IMR-90 (cell line): ENCODE measurements at regions not wholly inside any gene's neighbourhood (a gene's known extent, or its start where the extent isn't known, plus 50 kb on each side); places are given as distances from the start of the nearest gene placed in this dataset.

ENCODE experiments used
- ATAC-seq: fragments of 200-7000 bp; cut with Tn5 transposase; 2 replicates; pipeline ENCODE4 v1.9.1; 2020; ENCODE audit warnings: low read depth, mild to moderate bottlenecking, moderate library complexity
- BruUV-seq: library from RNA; stranded (reverse); fragments of 400-500 nt; replicated peaks from 2 replicates; lab custom pipeline; 2021; lab: Mats Ljungman, UMichigan
- CTCF ChIA-PET: fragments of 300-600 bp; formaldehyde crosslinking; extraction: SDS; loops from one replicate; lab custom pipeline; 2021; ENCODE audit warnings: antibody characterized with exemption; lab: Yijun Ruan, JAX
- POLR2A ChIA-PET: fragments of 300-600 bp; sonication (Branson Sonifier 250); formaldehyde crosslinking; loops from one replicate; lab custom pipeline; 2022; ENCODE audit warnings: antibody characterized with exemption; ENCODE audit not compliant: unreplicated experiment; lab: Charles Lee
- DNase-seq: peaks from one replicate; pipeline ENCODE4 v3.0.0; 2013
- H2AFZ ChIP-seq: replicated peaks from 2 replicates; pipeline ENCODE3; 2013; ENCODE audit warnings: low read length, mild to moderate bottlenecking; ENCODE audit not compliant: poor library complexity
- H2AK5ac ChIP-seq: 2 replicates; pipeline ENCODE4 v1.6.1; 2013; ENCODE audit warnings: low read depth, low read length, inconsistent platforms
- H2AK9ac ChIP-seq: replicated peaks from 2 replicates; pipeline ENCODE3; 2013; ENCODE audit warnings: mild to moderate bottlenecking, low read depth, low read length, moderate library complexity; ENCODE audit not compliant: poor library complexity
- H2BK120ac ChIP-seq: 2 replicates; pipeline ENCODE4 v1.6.1; 2013; ENCODE audit warnings: low read depth, low read length, inconsistent platforms
- H2BK15ac ChIP-seq: 3 replicates; pipeline ENCODE4 v1.6.1; 2013; ENCODE audit warnings: low read depth, low read length, inconsistent platforms
- H2BK20ac ChIP-seq: 2 replicates; pipeline ENCODE4 v1.6.1; 2013; ENCODE audit warnings: low read depth, mild to moderate bottlenecking, inconsistent platforms, low read length, moderate library complexity
- H2BK5ac ChIP-seq: 2 replicates; pipeline ENCODE4 v1.6.1; 2013; ENCODE audit warnings: mild to moderate bottlenecking, low read depth, low read length, inconsistent platforms; ENCODE audit not compliant: poor library complexity, severe bottlenecking
- H3K14ac ChIP-seq: replicated peaks from 2 replicates; pipeline ENCODE4 v1.6.1; 2013; ENCODE audit warnings: low read depth, low read length, inconsistent platforms
- H3K18ac ChIP-seq: 2 replicates; pipeline ENCODE4 v1.6.1; 2013; ENCODE audit warnings: low read depth, low read length, control low read depth
- H3K23ac ChIP-seq: 2 replicates; pipeline ENCODE4 v1.6.1; 2013; ENCODE audit warnings: low read depth, low read length, inconsistent platforms
- H3K27ac ChIP-seq: 2 replicates; pipeline ENCODE4 v1.5.1; 2013; ENCODE audit warnings: mild to moderate bottlenecking, control low read depth, low read length; ENCODE audit not compliant: insufficient read depth
- H3K27me3 ChIP-seq: 2 replicates; pipeline ENCODE4 v1.6.1; 2013; ENCODE audit warnings: low read length; ENCODE audit not compliant: control insufficient read depth, insufficient read depth
- H3K36me3 ChIP-seq: 2 replicates; pipeline ENCODE4 v1.6.1; 2013; ENCODE audit warnings: low read length, mixed read lengths; ENCODE audit not compliant: control insufficient read depth, insufficient read depth
- H3K4ac ChIP-seq: 2 replicates; pipeline ENCODE4 v1.6.1; 2013; ENCODE audit warnings: low read depth, low read length, inconsistent platforms
- H3K4me1 ChIP-seq: 2 replicates; pipeline ENCODE4 v1.6.1; 2013; ENCODE audit warnings: low read length, mixed read lengths; ENCODE audit not compliant: control insufficient read depth, insufficient read depth
- H3K4me2 ChIP-seq: 2 replicates; pipeline ENCODE4 v1.6.1; 2013; ENCODE audit warnings: low read depth, mild to moderate bottlenecking, control low read depth, low read length, moderate library complexity
- H3K4me3 ChIP-seq: 2 replicates; pipeline ENCODE4 v1.5.1; 2013; ENCODE audit warnings: low read depth, mild to moderate bottlenecking, control low read depth, low read length, moderate library complexity; ENCODE audit not compliant: insufficient read depth
- H3K56ac ChIP-seq: 2 replicates; pipeline ENCODE4 v1.6.1; 2013; ENCODE audit warnings: low read length, inconsistent platforms; ENCODE audit not compliant: insufficient read depth; ENCODE audit errors: extremely low read depth
- H3K79me1 ChIP-seq, 2 experiments: 2 replicates each; pipeline ENCODE4 v1.6.1; 2013; ENCODE audit warnings: low read length in 2 of 2, inconsistent platforms in 1 of 2, low read depth in 1 of 2
- H3K9ac ChIP-seq: 2 replicates; pipeline ENCODE4 v1.6.1; 2013; ENCODE audit warnings: low read depth, low read length, control low read depth
- H3K9me1 ChIP-seq: 2 replicates; pipeline ENCODE4 v1.6.1; 2013; ENCODE audit warnings: low read length, inconsistent platforms; ENCODE audit not compliant: insufficient read depth
- H3K9me3 ChIP-seq: 2 replicates; pipeline ENCODE4 v1.6.1; 2013; ENCODE audit warnings: low read length; ENCODE audit not compliant: control insufficient read depth, insufficient read depth
- H4K20me1 ChIP-seq: 2 replicates; pipeline ENCODE4 v1.6.1; 2013; ENCODE audit warnings: low read length, inconsistent platforms; ENCODE audit not compliant: insufficient read depth
- H4K5ac ChIP-seq: 2 replicates; pipeline ENCODE4 v1.6.1; 2013; ENCODE audit warnings: mild to moderate bottlenecking, low read depth, low read length, control low read depth
- H4K8ac ChIP-seq, 2 experiments: 2 replicates each; pipeline ENCODE4 v1.6.1; 2013; ENCODE audit warnings: low read depth in 2 of 2, low read length in 2 of 2, control low read depth in 1 of 2, inconsistent platforms in 1 of 2
- H4K91ac ChIP-seq: 2 replicates; pipeline ENCODE4 v1.6.1; 2013; ENCODE audit warnings: low read depth, low read length, inconsistent platforms; ENCODE audit not compliant: insufficient read depth
- FOS ChIP-seq: fragments of 150-350 bp; IDR thresholded peaks from 2 replicates; pipeline ENCODE4 v1.6.1; 2016; ENCODE audit warnings: low read depth, low read length
- MAFK ChIP-seq: IDR thresholded peaks from 2 replicates; pipeline ENCODE4 v1.6.1; 2012; ENCODE audit warnings: low read depth, low read length, improper control_type of control experiment
- MAZ ChIP-seq: IDR thresholded peaks from 2 replicates; pipeline ENCODE4 v1.6.1; 2012; ENCODE audit warnings: low read depth, mild to moderate bottlenecking, low read length, improper control_type of control experiment, moderate library complexity, borderline replicate concordance
- MXI1 ChIP-seq: IDR thresholded peaks from 2 replicates; pipeline ENCODE4 v1.6.1; 2012; ENCODE audit warnings: low read depth, mild to moderate bottlenecking, low read length, moderate library complexity, borderline replicate concordance
- RAD21 ChIP-seq: IDR thresholded peaks from 2 replicates; pipeline ENCODE4 v1.6.1; 2012; ENCODE audit warnings: low read length, improper control_type of control experiment
- dilution Hi-C: fragments of 300-500 bp; cut with HindIII; formaldehyde crosslinking; loops from one replicate; pipeline ENCODE4 v1.14.3; 2018; ENCODE audit warnings: low sequenced_read_pairs; ENCODE audit not compliant: unreplicated experiment
- in situ Hi-C: fragments of 300-500 bp; cut with MboI; formaldehyde crosslinking; loops from 3 replicates; pipeline ENCODE4 v1.14.3; 2019; ENCODE audit warnings: low sequenced_read_pairs, inconsistent platforms, mixed read lengths
- intact Hi-C: fragments of 100-400 bp; cut with micrococcal nuclease; formaldehyde crosslinking; loops from 2 replicates; pipeline ENCODE4 v1.10.0; 2022
- TF ChIP-seq, protein P1 (sequence below): fragments of 150-350 bp; IDR thresholded peaks from 2 replicates; pipeline ENCODE4 v1.6.1; 2017; ENCODE audit warnings: mild to moderate bottlenecking, antibody characterized with exemption, low read length, low read depth

DNA sequence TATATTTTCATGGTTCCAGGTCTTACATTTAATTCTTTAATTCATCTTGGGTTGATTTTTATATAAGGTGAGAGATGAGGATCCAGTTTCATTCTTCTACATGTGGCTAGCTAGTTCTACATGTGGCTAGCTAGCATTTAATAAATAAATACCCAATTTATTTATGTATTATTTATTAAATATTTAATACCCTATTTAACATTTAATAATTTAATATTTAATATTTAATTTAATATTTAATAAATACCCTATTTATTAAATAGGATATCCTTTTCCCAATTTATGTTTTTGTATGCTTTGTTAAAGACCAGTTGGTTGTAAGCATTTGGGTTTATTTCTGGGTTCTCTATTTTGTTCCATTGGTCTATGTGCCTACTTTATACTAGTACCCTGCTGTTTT lies 111.0 kb upstream of the PCLO start:
- no peak overlapping the region for H2BK20ac ChIP-seq
- no peak overlapping the region for H3K14ac ChIP-seq
- H2AK9ac ChIP-seq = no peak overlapping the region
- no peaks in the 10 kb centered on the region for H3K9me1 ChIP-seq
- no peak overlapping the region for H3K4me3 ChIP-seq
- no peak overlapping the region for H3K18ac ChIP-seq
- ChIA-PET POLR2A (no interaction called here), CTCF (no interaction called here)
- H2AFZ ChIP-seq = no peak overlapping the region
- H3K36me3 ChIP-seq = no peaks in the 10 kb centered on the region
- no peaks in the 10 kb centered on the region for H3K4me1 ChIP-seq
- no peak overlapping the region for H2AK5ac ChIP-seq
- ATAC-seq (no peak), DNase-seq (no peak)
- no peak for TF ChIP-seq MXI1
- TF ChIP-seq FOS = no peak
- TF ChIP-seq, protein P1, sequence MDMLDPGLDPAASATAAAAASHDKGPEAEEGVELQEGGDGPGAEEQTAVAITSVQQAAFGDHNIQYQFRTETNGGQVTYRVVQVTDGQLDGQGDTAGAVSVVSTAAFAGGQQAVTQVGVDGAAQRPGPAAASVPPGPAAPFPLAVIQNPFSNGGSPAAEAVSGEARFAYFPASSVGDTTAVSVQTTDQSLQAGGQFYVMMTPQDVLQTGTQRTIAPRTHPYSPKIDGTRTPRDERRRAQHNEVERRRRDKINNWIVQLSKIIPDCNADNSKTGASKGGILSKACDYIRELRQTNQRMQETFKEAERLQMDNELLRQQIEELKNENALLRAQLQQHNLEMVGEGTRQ = no peak
- no peak for TF ChIP-seq MAZ
- TF ChIP-seq MAFK = no peak
- TF ChIP-seq RAD21 = no peak
- H4K5ac ChIP-seq = no peak overlapping the region
- H3K27me3 ChIP-seq = no peaks in the 10 kb centered on the region
- H3K4me2 ChIP-seq = no peak overlapping the region
- H4K20me1 ChIP-seq = no peaks in the 10 kb centered on the region
- no peaks in the 10 kb centered on the region for H3K9me3 ChIP-seq
- no peak overlapping the region for H2BK5ac ChIP-seq
- H3K56ac ChIP-seq = no peak overlapping the region
- H4K91ac ChIP-seq = no peak overlapping the region
- dilution Hi-C loops = no loop called here
- intact Hi-C loops = loop anchor here (5.0 kb wide), 2 partner anchors 461 to 531 kb away; no protein-coding TSS in a partner anchor
- no peak overlapping the region for H4K8ac ChIP-seq
- H3K9ac ChIP-seq = no peak overlapping the region
- in situ Hi-C loops = no loop called here
- H3K79me1 ChIP-seq = no peaks in the 10 kb centered on the region
- no peak overlapping the region for H2BK15ac ChIP-seq
- no peak overlapping the region for H2BK120ac ChIP-seq
- no peak overlapping the region for H3K23ac ChIP-seq
- no TSS peak for BruUV-seq
- H3K4ac ChIP-seq = no peak overlapping the region
- no peak overlapping the region for H3K27ac ChIP-seq
